HG03025 (cell line): ENCODE measurements at regions not wholly inside any gene's neighbourhood (a gene's known extent, or its start where the extent isn't known, plus 50 kb on each side); places are given as distances from the start of the nearest gene placed in this dataset.
A peak's percentile ranks its signal among the peaks of the same experiment; 100 is the strongest.

Experiments
- ATAC-seq: cut with Tn5 transposase; IDR thresholded peaks from one replicate; pipeline ENCODE4 v1.9.1; 2021; ENCODE audit warnings: mild to moderate bottlenecking, moderate library complexity; ENCODE audit not compliant: unreplicated experiment, low FRiP score

- ATAC-seq: no peak
Observed at GRCh38 chr1:191851799-191852595, 306.3 kb upstream of the RGS18 start.

DNA sequence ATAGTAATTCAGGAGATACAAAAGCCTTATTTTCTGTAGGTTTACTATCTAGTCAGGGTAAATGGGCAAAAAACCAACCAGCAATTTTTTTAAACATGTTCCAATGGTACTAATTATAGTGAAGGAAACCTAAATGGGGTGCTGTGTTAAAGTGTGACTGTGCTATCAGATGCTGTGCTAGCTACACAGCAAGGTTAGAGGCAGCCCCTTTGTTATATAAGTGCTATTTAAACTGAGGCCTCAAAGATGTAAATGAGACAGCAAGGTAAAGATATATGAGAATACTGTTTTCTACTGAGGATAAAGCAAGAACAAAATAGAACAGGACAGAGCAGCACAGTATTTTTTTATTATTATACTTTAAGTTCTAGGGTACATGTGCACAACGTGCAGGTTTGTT is 305.4 kb upstream of the RGS18 start:
- no peak for ATAC-seq

DNA sequence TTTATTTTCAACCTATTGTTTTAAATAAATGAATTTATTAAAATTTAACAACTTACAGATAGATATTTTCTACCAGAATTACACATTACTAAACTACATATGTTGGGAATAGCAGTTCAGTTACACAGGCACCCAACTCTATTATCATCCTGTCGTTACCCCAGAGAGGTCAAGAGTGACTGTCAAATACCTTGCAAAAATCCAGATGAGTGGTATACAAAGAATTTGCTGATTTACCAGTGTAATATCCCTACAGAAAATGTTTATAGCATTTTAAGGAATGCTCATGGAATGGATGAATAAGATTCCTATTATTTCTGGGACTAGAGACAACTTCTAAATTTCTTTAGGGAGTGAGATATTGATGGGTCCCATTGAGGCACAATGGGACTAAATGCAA is 300.7 kb upstream of the RGS18 start:
- ATAC-seq: no peak

DNA sequence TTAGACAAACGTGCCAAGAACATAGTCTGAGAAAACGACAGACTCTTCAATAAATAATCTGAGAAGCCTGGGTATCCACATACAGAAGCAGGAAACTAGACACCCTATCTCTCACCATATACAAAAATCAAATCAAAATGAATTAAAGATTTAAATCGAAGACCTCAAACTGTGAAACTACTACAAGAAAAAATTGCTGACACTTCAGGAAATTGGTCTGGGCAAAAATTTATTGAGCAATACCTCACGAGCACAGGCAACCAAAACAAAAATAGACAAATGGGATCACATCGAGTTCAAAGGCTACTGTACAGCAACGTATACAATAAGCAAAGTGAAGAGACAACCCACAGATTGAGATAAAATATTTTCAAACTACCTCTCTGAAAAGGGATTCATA is 292.8 kb upstream of the RGS18 start:
- no peak for ATAC-seq

DNA sequence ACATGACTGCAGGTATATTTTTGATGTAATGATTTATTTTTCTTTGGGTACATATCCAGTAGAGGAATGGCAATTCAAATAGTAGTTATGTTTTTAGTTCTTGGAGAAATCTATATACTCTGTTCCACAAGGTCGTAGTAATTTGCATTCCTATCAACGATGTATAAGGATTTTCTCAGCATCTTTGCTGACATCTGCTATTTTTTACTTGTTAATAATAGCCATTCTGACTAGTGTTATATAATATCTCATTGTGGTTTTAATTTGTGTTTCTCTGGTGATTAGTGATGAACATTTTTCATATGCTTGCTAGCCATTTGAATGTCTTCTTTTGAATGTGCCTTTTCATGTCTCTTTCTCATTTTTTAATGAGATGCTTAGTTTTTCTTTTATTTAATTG is 292.1 kb upstream of the RGS18 start:
- no peak for ATAC-seq

- no peak for ATAC-seq
Observed at GRCh38 chr1:191869790-191870312, 288.4 kb upstream of the RGS18 start.

- no peak for ATAC-seq
Observed at GRCh38 chr1:191870490-191870889, 287.8 kb upstream of the RGS18 start.

DNA sequence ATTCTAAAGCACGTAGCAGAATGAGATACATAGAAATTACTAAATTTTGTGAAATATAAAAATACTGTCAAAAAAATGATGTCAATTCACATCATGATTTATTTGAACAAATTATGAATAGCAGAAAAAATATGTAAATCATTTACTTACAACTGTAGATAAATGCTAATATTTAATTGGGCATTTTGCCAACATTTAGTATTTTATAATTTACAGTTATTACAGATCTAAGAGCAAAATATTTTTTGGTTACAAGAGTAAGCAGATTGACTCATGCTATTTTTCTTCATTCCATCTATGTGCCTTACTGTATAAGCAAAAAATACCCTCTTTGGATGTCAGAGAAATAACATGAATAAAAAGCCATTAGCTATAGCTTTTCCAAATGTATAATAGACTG is 282.3 kb upstream of the RGS18 start:
- no peak for ATAC-seq

DNA sequence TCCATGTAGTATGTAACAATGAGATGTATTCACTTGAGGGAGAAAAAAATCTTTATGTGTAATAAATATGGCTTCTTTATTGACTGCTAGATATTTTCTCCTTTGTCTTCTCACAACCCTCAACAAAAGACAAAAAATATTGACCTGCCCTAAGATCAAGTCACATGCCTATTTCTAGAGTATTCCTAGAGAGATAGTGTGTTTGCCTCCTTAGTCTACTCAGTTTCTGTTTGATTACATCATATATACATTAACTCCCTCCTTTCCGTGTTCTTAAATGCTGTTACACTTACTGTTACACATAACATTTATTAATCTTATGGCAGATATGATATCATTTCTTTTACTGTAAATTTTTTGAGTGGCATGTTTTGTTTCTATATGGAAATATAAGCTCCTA is 281.6 kb upstream of the RGS18 start:
- ATAC-seq: no peak

DNA sequence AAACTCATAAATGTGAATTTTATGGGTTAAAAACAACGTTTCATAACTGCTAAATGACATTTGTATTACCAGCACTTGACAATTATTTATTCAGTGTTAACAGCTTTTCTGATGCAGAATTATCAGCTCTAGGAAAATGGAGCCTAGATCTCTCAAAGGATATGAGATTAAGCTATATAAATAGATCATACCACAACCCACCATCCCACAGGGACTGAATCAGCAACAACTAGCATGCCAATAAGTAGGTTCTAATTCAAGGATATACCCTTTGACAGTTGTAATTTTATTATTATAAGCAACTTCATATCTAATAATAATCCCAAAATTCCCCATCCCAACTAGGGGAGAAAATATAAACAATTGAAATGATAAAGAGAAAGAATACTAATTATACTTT is 275.4 kb upstream of the RGS18 start:
- ATAC-seq: no peak

DNA sequence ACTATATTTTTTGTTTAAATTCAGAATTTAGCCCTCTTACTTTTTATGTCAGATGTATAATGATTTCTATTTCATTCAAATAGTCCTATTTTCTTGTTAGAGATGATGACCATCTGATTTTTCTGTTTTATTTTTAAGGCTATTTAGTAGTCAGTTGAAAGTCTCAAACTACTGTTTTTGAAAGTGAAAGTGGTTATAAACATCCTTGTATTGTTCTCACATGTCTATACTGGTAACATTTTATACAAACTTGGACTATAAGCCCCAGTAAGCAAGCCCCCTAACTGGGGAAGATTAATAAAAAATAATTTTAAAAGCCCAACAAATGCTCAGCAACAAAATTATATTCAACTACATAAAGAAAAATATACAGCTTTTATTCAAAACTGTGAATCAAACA is 271.3 kb upstream of the RGS18 start:
- no peak for ATAC-seq

GRCh38 chr1:191888996-191889622 is 269.2 kb upstream of the RGS18 start:
- peak; percentile 61 for ATAC-seq

DNA sequence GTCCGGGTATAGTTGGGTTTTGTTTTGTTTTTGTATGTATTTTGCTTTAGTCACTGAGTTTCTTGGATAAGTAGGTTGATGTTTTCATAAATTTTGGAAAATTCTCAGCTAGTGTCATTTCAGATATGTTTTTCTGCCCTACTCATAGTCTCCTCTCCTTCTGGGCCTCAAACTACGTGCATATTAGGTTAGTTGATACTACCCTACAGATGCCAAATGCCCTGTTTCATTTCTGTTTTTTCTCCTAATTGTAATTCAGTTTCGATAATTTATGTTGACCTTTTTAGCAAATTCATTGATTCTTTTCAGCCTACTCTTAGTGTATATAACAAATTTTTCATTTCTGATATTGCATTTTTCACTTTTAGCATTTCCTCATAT is 268.6 kb upstream of the RGS18 start:
- no peak for ATAC-seq

GRCh38 chr1:191890433-191891088 is 267.7 kb upstream of the RGS18 start:
- no peak for ATAC-seq

DNA sequence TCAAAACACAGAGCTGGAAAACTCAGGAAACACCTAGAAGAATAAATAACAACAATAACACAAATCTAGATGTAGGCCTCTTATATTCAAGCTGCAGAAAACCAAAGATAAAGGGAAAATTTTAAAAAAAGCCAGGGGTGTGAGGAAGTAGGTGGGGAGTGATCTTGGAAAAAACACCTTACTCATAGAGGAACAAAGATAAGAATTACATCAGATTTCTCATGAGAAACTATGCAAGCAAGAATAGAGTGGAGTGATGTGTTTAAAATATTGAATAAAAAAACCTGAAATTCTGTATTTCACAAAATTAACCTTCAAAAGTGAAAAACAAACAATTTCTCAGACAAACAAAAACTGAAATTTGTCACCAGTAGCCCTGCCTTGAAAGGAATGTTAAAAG is 265.5 kb upstream of the RGS18 start:
- no peak for ATAC-seq

- ATAC-seq: no peak
Observed at GRCh38 chr1:191895049-191895448, 263.2 kb upstream of the RGS18 start.

- no peak for ATAC-seq
Observed at GRCh38 chr1:191895462-191896058, 262.7 kb upstream of the RGS18 start.

- no peak for ATAC-seq
Observed at GRCh38 chr1:191897134-191897533, 261.1 kb upstream of the RGS18 start.

- ATAC-seq: no peak
Observed at GRCh38 chr1:191901651-191902050, 256.6 kb upstream of the RGS18 start.

GRCh38 chr1:191904991-191905390 is 253.3 kb upstream of the RGS18 start:
- ATAC-seq: no peak

DNA sequence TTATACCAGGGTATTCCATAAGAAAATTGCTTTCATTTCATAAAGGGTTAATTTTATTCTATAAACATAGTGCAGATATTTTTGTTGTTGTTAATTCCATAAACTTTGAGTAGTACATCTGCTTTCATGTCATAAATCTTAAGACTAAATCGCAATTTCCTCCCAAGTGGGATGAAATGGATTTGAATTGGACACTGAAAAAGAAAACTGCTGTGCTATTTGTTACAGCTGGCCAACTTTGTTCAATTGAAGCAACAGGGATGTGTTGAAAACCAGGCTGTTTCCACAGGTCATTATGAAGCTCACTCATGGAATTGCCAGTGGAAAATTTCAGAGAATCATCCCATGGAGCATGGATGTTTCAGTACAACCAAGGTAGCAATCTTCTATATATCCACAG is 252.5 kb upstream of the RGS18 start:
- ATAC-seq: no peak
